B cell (primary cell): ENCODE measurements at regions not wholly inside any gene's neighbourhood (a gene's known extent, or its start where the extent isn't known, plus 50 kb on each side); places are given as distances from the start of the nearest gene placed in this dataset.

Experiments
- ATAC-seq: fragments of 200-7000 bp; cut with Tn5 transposase; one replicate; pipeline ENCODE4 v1.10.0; 2021; ENCODE audit warnings: low read depth, mild to moderate bottlenecking, moderate number of reproducible peaks, moderate library complexity
- CTCF ChIA-PET: fragments of 350-600 bp; sonication (Branson Sonifier 250); formaldehyde crosslinking; loops from one replicate; lab custom pipeline; 2021; ENCODE audit warnings: antibody characterized with exemption, inconsistent platforms; lab: Charles Lee
- POLR2A ChIA-PET: fragments of 350-600 bp; sonication (Branson Sonifier 250); formaldehyde crosslinking; loops from one replicate; lab custom pipeline; 2021; ENCODE audit warnings: antibody characterized with exemption; lab: Charles Lee
- DNase-seq: peaks from one replicate; pipeline ENCODE4 v3.0.0; 2013
- H2AFZ ChIP-seq: 2 replicates; pipeline ENCODE4 v1.6.1; 2012; ENCODE audit warnings: mild to moderate bottlenecking, low read depth, low read length; ENCODE audit not compliant: insufficient read depth, poor library complexity, severe bottlenecking
- H3K27ac ChIP-seq, 2 donors: 1 replicate in 1 of 2; 2 replicates in 1 of 2; pipeline ENCODE4 v1.5.1; 2012 to 2013; ENCODE audit warnings: low read length in 2 of 2, mild to moderate bottlenecking in 2 of 2, moderate library complexity in 1 of 2
- H3K27me3 ChIP-seq, 4 experiments: fragments of 200-600 bp in 1 of 4; sonication (generic) in 1 of 4; replicated peaks in 1 of 4; 1 replicate in 2 of 4; 2 replicates in 2 of 4; pipeline versions ENCODE4 v1.6.1 to v1.7.0; 2013 to 2016; ENCODE audit warnings: low read length in 3 of 4, mild to moderate bottlenecking in 2 of 4, mixed read lengths in 1 of 4, moderate library complexity in 1 of 4; ENCODE audit not compliant: insufficient read depth in 4 of 4, control insufficient read depth in 3 of 4; ENCODE audit errors: control extremely low read depth in 1 of 4
- H3K36me3 ChIP-seq, 2 experiments: replicated peaks in 1 of 2; 1 replicate in 1 of 2; 2 replicates in 1 of 2; pipeline versions ENCODE4 v1.6.1 to v1.7.1; 2013; ENCODE audit warnings: low read length in 1 of 2; ENCODE audit not compliant: insufficient read depth in 2 of 2, control insufficient read depth in 1 of 2; ENCODE audit errors: control extremely low read depth in 1 of 2, extremely low read depth in 1 of 2
- H3K4me1 ChIP-seq, 2 donors: fragments of 200-600 bp in 1 of 2; sonication (generic) in 1 of 2; 1 replicate in 1 of 2; 2 replicates in 1 of 2; pipeline versions ENCODE4 v1.5.1 to v1.6.1; 2013 to 2017; ENCODE audit warnings: low read length in 2 of 2; ENCODE audit not compliant: control insufficient read depth in 2 of 2, insufficient read depth in 2 of 2
- H3K4me2 ChIP-seq: replicated peaks from 2 replicates; pipeline ENCODE3; 2012; ENCODE audit warnings: mild to moderate bottlenecking, low read depth, low read length; ENCODE audit not compliant: poor library complexity, severe bottlenecking
- H3K4me3 ChIP-seq, 5 experiments: fragments of 200-600 bp in 1 of 5; sonication (generic) in 1 of 5; 1 replicate in 3 of 5; 2 replicates in 2 of 5; pipeline versions ENCODE4 v1.5.1 to v1.7.0; 2011 to 2016; ENCODE audit warnings: low read length in 4 of 5, mild to moderate bottlenecking in 4 of 5, low read depth in 2 of 5, control low read depth in 1 of 5, moderate library complexity in 1 of 5; ENCODE audit not compliant: insufficient read depth in 1 of 5; ENCODE audit errors: control extremely low read depth in 1 of 5, extremely low read depth in 1 of 5
- H3K79me2 ChIP-seq: fragments of 200-600 bp; sonication (generic); one replicate; pipeline ENCODE4 v1.6.0; 2016; ENCODE audit warnings: low read length; ENCODE audit not compliant: control insufficient read depth, insufficient read depth
- H3K9ac ChIP-seq: fragments of 200-600 bp; sonication (generic); 2 replicates; pipeline ENCODE4 v1.6.1; 2017; ENCODE audit warnings: mild to moderate bottlenecking, low read length, moderate library complexity
- H3K9me3 ChIP-seq, 3 donors: one replicate each; pipeline versions ENCODE4 v1.6.1 to v1.7.1; 2013; ENCODE audit warnings: low read length in 2 of 3; ENCODE audit not compliant: control insufficient read depth in 2 of 3, insufficient read depth in 1 of 3; ENCODE audit errors: control extremely low read depth in 1 of 3
- H4K20me1 ChIP-seq: 2 replicates; pipeline ENCODE4 v1.6.0; 2012; ENCODE audit warnings: mild to moderate bottlenecking, low read length; ENCODE audit not compliant: insufficient read depth, control insufficient read depth, poor library complexity, severe bottlenecking
- H3K27ac Mint-ChIP-seq: one replicate; pipeline ENCODE4 v1.8.0; 2021; ENCODE audit warnings: mixed read lengths
- H3K27me3 Mint-ChIP-seq: one replicate; pipeline ENCODE4 v1.8.0; 2021; ENCODE audit warnings: mixed read lengths
- H3K4me1 Mint-ChIP-seq: one replicate; pipeline ENCODE4 v1.8.0; 2021; ENCODE audit warnings: mixed read lengths
- H3K4me3 Mint-ChIP-seq: one replicate; pipeline ENCODE4 v1.8.0; 2021; ENCODE audit warnings: mixed read lengths
- H3K9me3 Mint-ChIP-seq: one replicate; pipeline ENCODE4 v1.8.0; 2022; ENCODE audit warnings: mixed read lengths; ENCODE audit not compliant: insufficient read depth
- EZH2 ChIP-seq: IDR thresholded peaks from 2 replicates; pipeline ENCODE4 v1.6.1; 2012; ENCODE audit warnings: borderline replicate concordance, low read depth, mild to moderate bottlenecking, moderate library complexity, low read length; ENCODE audit not compliant: insufficient read depth, poor library complexity, severe bottlenecking
- WGBS: methylation state at CpG from one replicate; pipeline ENCODE4 v1.1.5; 2013; ENCODE audit warnings: missing lambda C conversion rate; ENCODE audit not compliant: insufficient coverage; 5-methylcytosine and 5-hydroxymethylcytosine counted together
- intact Hi-C: fragments of 100-400 bp; cut with micrococcal nuclease; formaldehyde crosslinking; loops from one replicate; pipeline ENCODE4 v1.10.0; 2022
- TF ChIP-seq, protein P1 (sequence below): fragments of 200-600 bp; IDR thresholded peaks from one replicate; pipeline ENCODE4 v1.8.0; 2022; ENCODE audit warnings: antibody characterized with exemption, mild to moderate bottlenecking

DNA sequence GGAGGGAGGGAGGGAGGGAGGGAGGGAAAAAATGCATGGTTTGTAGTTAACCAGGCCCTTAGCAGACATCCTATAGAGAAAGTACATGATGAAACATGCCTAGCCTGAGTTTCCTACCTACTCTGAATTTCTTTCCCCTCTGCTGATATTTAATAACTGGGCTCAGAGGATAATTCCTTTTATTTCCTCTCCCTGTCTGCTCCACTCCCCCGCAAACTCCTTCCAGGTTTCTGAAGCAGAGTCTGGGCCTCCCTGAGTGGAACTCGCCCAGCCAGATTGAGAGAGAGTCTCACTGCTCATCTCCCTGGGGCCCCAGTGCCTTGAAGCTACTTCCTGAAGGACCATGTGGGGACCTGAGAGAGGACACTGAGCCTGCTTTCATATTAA lies 111.9 kb upstream of the SLC44A3 start:
- no peaks in the 10 kb centered on the region for H4K20me1 ChIP-seq
- POLR2A ChIA-PET = no interaction called here

DNA sequence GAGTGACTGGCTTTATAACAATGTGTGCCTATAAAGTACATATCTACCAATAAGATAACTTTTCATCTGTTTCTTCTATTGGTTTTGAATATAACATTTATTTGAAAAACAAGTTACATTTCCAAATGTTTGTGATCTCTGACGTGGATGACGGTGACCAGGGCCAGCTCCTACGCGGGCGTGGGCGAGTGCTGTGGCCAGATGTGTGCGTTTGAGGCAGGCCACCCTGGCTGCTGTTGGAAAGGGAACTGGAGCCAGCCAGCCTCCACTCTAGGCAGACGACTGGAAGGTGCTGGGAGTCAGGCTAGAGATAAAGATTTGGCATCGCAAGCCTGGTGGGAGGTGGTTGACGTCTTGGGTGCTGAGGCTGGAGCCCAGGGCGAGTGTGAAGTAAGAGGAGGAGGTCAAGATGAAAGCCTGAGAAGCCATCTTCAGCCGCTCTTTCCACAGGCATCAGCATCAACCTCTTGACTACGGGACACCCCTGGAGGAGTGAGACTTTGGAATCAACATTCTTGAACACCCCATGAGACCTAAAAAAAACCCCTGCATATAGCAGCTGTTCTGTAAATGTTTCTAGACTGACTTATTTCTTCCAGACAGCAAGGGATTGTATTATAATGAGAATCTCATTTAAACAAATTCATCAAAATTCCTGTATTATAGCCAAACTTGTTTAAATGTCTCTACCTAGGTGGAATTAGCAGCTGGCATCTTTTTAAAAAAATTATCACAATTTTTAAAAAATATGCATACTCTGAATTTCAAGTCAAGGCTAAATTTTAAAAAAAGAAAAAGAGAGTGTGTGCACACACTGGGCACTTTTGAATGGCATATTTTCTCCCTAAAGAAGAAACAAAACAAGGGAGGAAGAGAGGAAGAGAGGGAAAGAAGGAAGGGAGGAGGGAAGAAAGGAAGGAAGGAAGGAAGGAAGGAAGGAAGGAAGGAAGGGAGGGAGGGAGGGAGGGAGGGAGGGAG lies 112.5 kb upstream of the SLC44A3 start:
- no peaks in the 10 kb centered on the region for H3K9me3 ChIP-seq
- H3K27ac ChIP-seq = no peak overlapping the region
- DNase-seq = no peak
- H4K20me1 ChIP-seq = no peaks in the 10 kb centered on the region
- no peaks in the 10 kb centered on the region for H3K79me2 ChIP-seq
- WGBS = 78% methylated on average over 11 of the region's 13 CpGs
- no peaks in the 10 kb centered on the region for H3K27me3 ChIP-seq
- H2AFZ ChIP-seq = no peak overlapping the region
- no peaks in the 10 kb centered on the region for H3K36me3 ChIP-seq
- ChIA-PET CTCF (no interaction called here), POLR2A (no interaction called here)
- no peak overlapping the region for H3K4me2 ChIP-seq
- H3K4me1 Mint-ChIP-seq = no peaks in the 10 kb centered on the region
- H3K27me3 Mint-ChIP-seq = peaks cover 2% of the 10 kb centered on the region
- H3K9ac ChIP-seq = no peak overlapping the region
- no peak for ATAC-seq
- no peak for TF ChIP-seq EZH2
- TF ChIP-seq, protein P1, sequence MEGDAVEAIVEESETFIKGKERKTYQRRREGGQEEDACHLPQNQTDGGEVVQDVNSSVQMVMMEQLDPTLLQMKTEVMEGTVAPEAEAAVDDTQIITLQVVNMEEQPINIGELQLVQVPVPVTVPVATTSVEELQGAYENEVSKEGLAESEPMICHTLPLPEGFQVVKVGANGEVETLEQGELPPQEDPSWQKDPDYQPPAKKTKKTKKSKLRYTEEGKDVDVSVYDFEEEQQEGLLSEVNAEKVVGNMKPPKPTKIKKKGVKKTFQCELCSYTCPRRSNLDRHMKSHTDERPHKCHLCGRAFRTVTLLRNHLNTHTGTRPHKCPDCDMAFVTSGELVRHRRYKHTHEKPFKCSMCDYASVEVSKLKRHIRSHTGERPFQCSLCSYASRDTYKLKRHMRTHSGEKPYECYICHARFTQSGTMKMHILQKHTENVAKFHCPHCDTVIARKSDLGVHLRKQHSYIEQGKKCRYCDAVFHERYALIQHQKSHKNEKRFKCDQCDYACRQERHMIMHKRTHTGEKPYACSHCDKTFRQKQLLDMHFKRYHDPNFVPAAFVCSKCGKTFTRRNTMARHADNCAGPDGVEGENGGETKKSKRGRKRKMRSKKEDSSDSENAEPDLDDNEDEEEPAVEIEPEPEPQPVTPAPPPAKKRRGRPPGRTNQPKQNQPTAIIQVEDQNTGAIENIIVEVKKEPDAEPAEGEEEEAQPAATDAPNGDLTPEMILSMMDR = no peak
- H3K4me3 Mint-ChIP-seq = no peak overlapping the region
- H3K9me3 Mint-ChIP-seq = no peaks in the 10 kb centered on the region
- intact Hi-C loops = no loop called here
- no peaks in the 10 kb centered on the region for H3K4me1 ChIP-seq
- no peak overlapping the region for H3K4me3 ChIP-seq
- H3K27ac Mint-ChIP-seq = no peak overlapping the region

More for the DNA sequence above, 111.9 kb upstream of the SLC44A3 start:
- no peak overlapping the region for H3K27ac Mint-ChIP-seq
- Histone ChIP-seq H3K27me3 (no peaks in the 10 kb centered on the region), H3K9me3 (no peaks in the 10 kb centered on the region), H3K27ac (no peak overlapping the region), H3K4me2 (no peak overlapping the region), H3K36me3 (no peaks in the 10 kb centered on the region), H3K4me1 (no peaks in the 10 kb centered on the region), H3K9ac (no peak overlapping the region), H3K79me2 (no peaks in the 10 kb centered on the region), H3K4me3 (no peak overlapping the region), H2AFZ (no peak overlapping the region)
- H3K4me1 Mint-ChIP-seq = peaks cover under 1% of the 10 kb centered on the region
- intact Hi-C loops = no loop called here
- 51% methylated on average over 2 of the region's 2 CpGs for WGBS
- ATAC-seq (no peak), DNase-seq (no peak)
- no peak overlapping the region for H3K4me3 Mint-ChIP-seq
- no peaks in the 10 kb centered on the region for H3K9me3 Mint-ChIP-seq
- CTCF ChIA-PET = no interaction called here
- TF ChIP-seq, protein P1 = no peak
- no peak for TF ChIP-seq EZH2
- peaks cover 5% of the 10 kb centered on the region for H3K27me3 Mint-ChIP-seq
